Gastroesophageal sphincter (tissue), 4 donors: ENCODE measurements at regions not wholly inside any gene's neighbourhood (a gene's known extent, or its start where the extent isn't known, plus 50 kb on each side); places are given as distances from the start of the nearest gene placed in this dataset.

Source experiments
- ATAC-seq: fragments of 150-250 bp; one replicate; pipeline ENCODE4 v1.9.1; 2016; ENCODE audit warnings: mild to moderate bottlenecking, moderate library complexity
- H3K27ac ChIP-seq, 4 donors: fragments of 200-600 bp; sonication (generic) in 3 of 4; 1 replicate in 3 of 4; 2 replicates in 1 of 4; pipeline ENCODE4 v1.5.1; 2016 to 2019
- H3K27me3 ChIP-seq: fragments of 200-600 bp; sonication (generic); one replicate; pipeline ENCODE4 v1.5.1; 2019
- H3K36me3 ChIP-seq, 2 donors: fragments of 200-600 bp; sonication (generic); one replicate each; pipeline ENCODE4 v1.5.1; 2019; ENCODE audit warnings: control low read depth in 1 of 2
- H3K4me1 ChIP-seq, 3 donors: fragments of 200-600 bp; sonication (generic); 1 replicate in 2 of 3; 2 replicates in 1 of 3; pipeline ENCODE4 v1.5.1; 2016 to 2019; ENCODE audit warnings: control low read depth in 2 of 3
- H3K4me3 ChIP-seq, 2 donors: fragments of 200-600 bp; sonication (generic); one replicate each; pipeline ENCODE4 v1.5.1; 2019; ENCODE audit warnings: mild to moderate bottlenecking in 1 of 2, moderate library complexity in 1 of 2
- H3K9me3 ChIP-seq, 3 donors: fragments of 200-600 bp; sonication (generic); one replicate each; pipeline ENCODE4 v1.5.1; 2017 to 2019; ENCODE audit warnings: control low read depth in 2 of 3
- EP300 ChIP-seq: sonication (generic); formaldehyde crosslinking; IDR thresholded peaks from one replicate; pipeline ENCODE4 v1.6.1; 2017; ENCODE audit warnings: antibody characterized with exemption, mild to moderate bottlenecking
- POLR2A ChIP-seq, 2 donors: fragments of 450-650 bp; IDR thresholded peaks; one replicate each; pipeline ENCODE4 v1.6.1; 2017; ENCODE audit warnings: antibody characterized with exemption in 2 of 2, mild to moderate bottlenecking in 2 of 2, moderate library complexity in 1 of 2
- POLR2AphosphoS5 ChIP-seq: sonication (generic); formaldehyde crosslinking; IDR thresholded peaks from one replicate; pipeline ENCODE4 v1.6.1; 2017; ENCODE audit warnings: antibody characterized with exemption
- WGBS, 2 donors: methylation state at CpG; one replicate each; pipeline ENCODE4 v1.1.5; 2018; ENCODE audit warnings: low coverage in 1 of 2; 5-methylcytosine and 5-hydroxymethylcytosine counted together
- TF ChIP-seq, protein P1 (sequence below), 4 experiments: fragments of 200-600 bp in 2 of 4; fragments of 450-650 bp in 2 of 4; sonication (generic) in 1 of 4; IDR thresholded peaks; one replicate each; pipeline ENCODE4 v1.5.1; 2017 to 2019; ENCODE audit warnings: antibody characterized with exemption in 4 of 4, mild to moderate bottlenecking in 2 of 4, moderate library complexity in 2 of 4

DNA sequence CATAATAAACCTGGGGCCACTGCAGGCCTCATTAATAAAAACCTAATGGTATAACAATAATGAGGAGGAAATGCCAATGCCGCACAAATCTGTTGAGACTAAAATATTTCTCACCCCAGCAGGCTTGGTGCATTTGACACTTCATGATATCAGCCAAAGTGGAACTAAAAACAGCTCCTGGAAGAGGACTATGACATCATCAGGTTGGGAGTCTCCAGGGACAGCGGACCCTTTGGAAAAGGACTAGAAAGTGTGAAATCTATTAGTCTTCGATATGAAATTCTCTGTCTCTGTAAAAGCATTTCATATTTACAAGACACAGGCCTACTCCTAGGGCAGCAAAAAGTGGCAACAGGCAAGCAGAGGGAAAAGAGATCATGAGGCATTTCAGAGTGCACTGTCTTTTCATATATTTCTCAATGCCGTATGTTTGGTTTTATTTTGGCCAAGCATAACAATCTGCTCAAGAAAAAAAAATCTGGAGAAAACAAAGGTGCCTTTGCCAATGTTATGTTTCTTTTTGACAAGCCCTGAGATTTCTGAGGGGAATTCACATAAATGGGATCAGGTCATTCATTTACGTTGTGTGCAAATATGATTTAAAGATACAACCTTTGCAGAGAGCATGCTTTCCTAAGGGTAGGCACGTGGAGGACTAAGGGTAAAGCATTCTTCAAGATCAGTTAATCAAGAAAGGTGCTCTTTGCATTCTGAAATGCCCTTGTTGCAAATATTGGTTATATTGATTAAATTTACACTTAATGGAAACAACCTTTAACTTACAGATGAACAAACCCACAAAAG, 580.9 kb upstream of the TMEFF2 start:
- H3K27ac ChIP-seq: no peak overlapping the region
- no peaks in the 10 kb centered on the region for H3K4me1 ChIP-seq
- no peak for ATAC-seq
- WGBS, 2 donors: 76 to 83% methylated on average over 6 of the region's 6 CpGs
- no peaks in the 10 kb centered on the region for H3K9me3 ChIP-seq
- no peak for TF ChIP-seq POLR2A (IDR thresholded peaks at IDR 0.05)
- TF ChIP-seq POLR2AphosphoS5: no peak
- TF ChIP-seq, protein P1, sequence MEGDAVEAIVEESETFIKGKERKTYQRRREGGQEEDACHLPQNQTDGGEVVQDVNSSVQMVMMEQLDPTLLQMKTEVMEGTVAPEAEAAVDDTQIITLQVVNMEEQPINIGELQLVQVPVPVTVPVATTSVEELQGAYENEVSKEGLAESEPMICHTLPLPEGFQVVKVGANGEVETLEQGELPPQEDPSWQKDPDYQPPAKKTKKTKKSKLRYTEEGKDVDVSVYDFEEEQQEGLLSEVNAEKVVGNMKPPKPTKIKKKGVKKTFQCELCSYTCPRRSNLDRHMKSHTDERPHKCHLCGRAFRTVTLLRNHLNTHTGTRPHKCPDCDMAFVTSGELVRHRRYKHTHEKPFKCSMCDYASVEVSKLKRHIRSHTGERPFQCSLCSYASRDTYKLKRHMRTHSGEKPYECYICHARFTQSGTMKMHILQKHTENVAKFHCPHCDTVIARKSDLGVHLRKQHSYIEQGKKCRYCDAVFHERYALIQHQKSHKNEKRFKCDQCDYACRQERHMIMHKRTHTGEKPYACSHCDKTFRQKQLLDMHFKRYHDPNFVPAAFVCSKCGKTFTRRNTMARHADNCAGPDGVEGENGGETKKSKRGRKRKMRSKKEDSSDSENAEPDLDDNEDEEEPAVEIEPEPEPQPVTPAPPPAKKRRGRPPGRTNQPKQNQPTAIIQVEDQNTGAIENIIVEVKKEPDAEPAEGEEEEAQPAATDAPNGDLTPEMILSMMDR (IDR thresholded peaks at IDR 0.05): no peak
- TF ChIP-seq EP300: no peak
- H3K4me3 ChIP-seq: no peak overlapping the region
- H3K36me3 ChIP-seq: no peaks in the 10 kb centered on the region
- H3K27me3 ChIP-seq: no peaks in the 10 kb centered on the region

DNA sequence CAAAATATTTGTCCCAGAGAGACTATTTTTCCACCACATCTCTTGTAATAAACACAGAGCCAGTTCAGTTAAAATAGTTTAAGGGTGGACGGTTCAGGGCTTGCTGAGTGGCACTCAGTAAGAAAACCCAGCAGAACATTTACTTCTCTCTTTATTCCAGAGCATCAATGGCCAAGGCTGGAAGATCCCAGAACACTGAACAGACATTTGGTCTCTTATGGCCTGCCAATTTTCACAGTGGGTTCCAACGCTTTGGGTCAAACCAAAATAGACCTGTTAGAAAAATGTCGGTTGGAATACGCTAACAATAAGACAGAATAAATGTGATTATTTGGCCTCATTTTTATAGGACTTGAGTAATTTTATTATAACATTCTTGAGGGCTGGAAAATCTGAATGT, 580.3 kb upstream of the TMEFF2 start:
- Histone ChIP-seq H3K4me1 (no peaks in the 10 kb centered on the region), H3K36me3 (no peaks in the 10 kb centered on the region), H3K9me3 (no peaks in the 10 kb centered on the region), H3K4me3 (no peak overlapping the region), H3K27me3 (no peaks in the 10 kb centered on the region), H3K27ac (no peak overlapping the region)
- TF ChIP-seq POLR2A (IDR thresholded peaks at IDR 0.05): no peak
- no peak for TF ChIP-seq POLR2AphosphoS5
- no peak for TF ChIP-seq EP300
- TF ChIP-seq, protein P1 (IDR thresholded peaks at IDR 0.05): no peak
- no peak for ATAC-seq
- WGBS, 2 donors: 86 to 94% methylated on average over 3 to 4 of the region's 4 CpGs

DNA sequence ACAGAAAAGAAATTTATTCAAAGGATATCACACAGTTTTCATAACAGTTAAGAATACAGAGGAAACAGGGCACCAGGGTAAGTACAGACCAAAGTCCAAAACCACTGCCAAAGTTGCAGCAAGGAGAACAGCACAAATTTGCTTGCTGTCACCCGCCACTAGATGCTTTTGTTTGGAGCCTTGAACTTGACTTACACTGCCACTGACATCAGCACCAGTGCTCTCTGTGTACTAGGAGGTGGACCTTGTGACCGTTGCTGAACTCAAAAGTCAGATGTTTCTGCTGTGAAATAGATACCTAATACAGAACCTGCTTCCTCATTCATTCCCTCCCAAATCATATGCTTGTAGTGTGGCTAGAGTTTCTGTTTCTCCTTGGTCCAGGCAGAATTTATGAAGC, 578.3 kb upstream of the TMEFF2 start:
- 62 to 66% methylated on average over 2 of the region's 2 CpGs for WGBS, 2 donors
- H3K27me3 ChIP-seq: no peaks in the 10 kb centered on the region
- H3K27ac ChIP-seq: no peak overlapping the region
- no peaks in the 10 kb centered on the region for H3K36me3 ChIP-seq
- ATAC-seq: no peak
- no peaks in the 10 kb centered on the region for H3K9me3 ChIP-seq
- TF ChIP-seq POLR2A (IDR thresholded peaks at IDR 0.05) (no peak), POLR2AphosphoS5 (no peak), EP300 (no peak)
- TF ChIP-seq, protein P1 (IDR thresholded peaks at IDR 0.05): no peak
- H3K4me1 ChIP-seq: no peaks in the 10 kb centered on the region
- no peak overlapping the region for H3K4me3 ChIP-seq

DNA sequence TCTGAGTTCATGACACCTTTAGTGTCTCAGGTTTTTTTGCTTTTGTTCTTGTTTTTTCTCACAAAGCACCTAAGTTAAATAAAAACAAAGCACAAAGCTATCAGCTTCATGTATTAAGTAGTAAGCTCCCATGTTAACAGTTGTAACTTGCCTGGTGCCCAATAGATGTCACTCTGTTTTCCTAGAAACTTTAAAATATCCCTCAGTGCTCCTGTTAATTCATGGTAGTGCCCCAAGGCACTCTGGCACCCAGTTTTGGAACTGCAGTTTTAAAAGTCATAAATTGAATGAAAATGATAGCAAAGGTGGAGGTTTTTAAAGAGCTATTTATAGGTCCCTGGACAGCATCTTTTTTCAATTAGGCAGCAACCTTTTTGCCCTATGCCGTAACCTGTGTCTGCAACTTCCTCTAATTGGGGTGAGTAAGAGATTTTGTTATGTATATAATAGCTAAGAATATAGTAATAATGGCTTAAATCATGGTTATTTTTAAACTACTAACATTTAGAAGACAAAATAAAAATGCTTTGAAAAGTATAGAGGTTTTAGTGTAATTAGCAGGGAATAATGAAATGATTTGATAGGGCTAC, 555.0 kb upstream of the TMEFF2 start:
- WGBS, 2 donors: 75 to 80% methylated on average over 1 of the region's 1 CpG
- H3K4me1 ChIP-seq: no peaks in the 10 kb centered on the region
- ATAC-seq: no peak

More for the DNA sequence above, 555.0 kb upstream of the TMEFF2 start:
- Histone ChIP-seq H3K9me3 (no peaks in the 10 kb centered on the region), H3K27me3 (no peaks in the 10 kb centered on the region), H3K4me3 (no peak overlapping the region), H3K27ac (no peak overlapping the region), H3K36me3 (no peaks in the 10 kb centered on the region)
- no peak for TF ChIP-seq EP300
- no peak for TF ChIP-seq POLR2A (IDR thresholded peaks at IDR 0.05)
- TF ChIP-seq POLR2AphosphoS5: no peak
- TF ChIP-seq, protein P1 (IDR thresholded peaks at IDR 0.05): no peak
